Stimulated activated CD4-positive, alpha-beta T cell treated with anti-CD3 and anti-CD28 coated beads, Interleukin-12 subunit alpha, Interleukin-12 subunit beta, amount 100 ng/mL, for 24 hours (primary cell): ENCODE measurements at regions not wholly inside any gene's neighbourhood (a gene's known extent, or its start where the extent isn't known, plus 50 kb on each side); places are given as distances from the start of the nearest gene placed in this dataset.
"Not testable (repeated sequence)": the region's sequence is repeated elsewhere in the genome, so short reads cannot be mapped to it uniquely, and the experiment has no call there.

ENCODE experiments used
- DNase-seq, 2 experiments: peaks; one replicate each; pipeline ENCODE4 v3.0.0-alpha.2; 2020; ENCODE audit warnings: low read depth in 2 of 2

GRCh38 chr6:25181923-25182322 lies 97.3 kb upstream of the CARMIL1 start:
- DNase-seq, result no peak

- no peak for DNase-seq
Measured at GRCh38 chr6:25186919-25187318, 92.3 kb upstream of the CARMIL1 start.

- no peak for DNase-seq
Measured at GRCh38 chr6:25188232-25188631, 90.9 kb upstream of the CARMIL1 start.

- DNase-seq, result no peak
Measured at GRCh38 chr6:25192590-25193459, 86.3 kb upstream of the CARMIL1 start.

- DNase-seq, result no peak
Measured at GRCh38 chr6:25193460-25194171, 85.6 kb upstream of the CARMIL1 start.

- no peak for DNase-seq
Measured at GRCh38 chr6:25194172-25194678, 84.9 kb upstream of the CARMIL1 start.

GRCh38 chr6:25196464-25196863 lies 82.7 kb upstream of the CARMIL1 start:
- DNase-seq, result no peak

- DNase-seq, result no peak
Measured at GRCh38 chr6:25197111-25197510, 82.1 kb upstream of the CARMIL1 start.

- no peak for DNase-seq
Measured at GRCh38 chr6:25199544-25199943, 79.6 kb upstream of the CARMIL1 start.

GRCh38 chr6:25202504-25202903 lies 76.7 kb upstream of the CARMIL1 start:
- no peak for DNase-seq

- DNase-seq, result no peak
Measured at GRCh38 chr6:25205629-25206028, 73.5 kb upstream of the CARMIL1 start.

- DNase-seq, result not testable (repeated sequence)
Measured at GRCh38 chr6:25207453-25208155, 71.6 kb upstream of the CARMIL1 start.

GRCh38 chr6:25215881-25216280 lies 63.3 kb upstream of the CARMIL1 start:
- no peak for DNase-seq

GRCh38 chr6:25217302-25217701 lies 61.9 kb upstream of the CARMIL1 start:
- no peak for DNase-seq

GRCh38 chr6:25217829-25218228 lies 61.3 kb upstream of the CARMIL1 start:
- DNase-seq, result no peak

- no peak for DNase-seq
Measured at GRCh38 chr6:25218346-25218745, 60.8 kb upstream of the CARMIL1 start.

- no peak for DNase-seq
Measured at GRCh38 chr6:25219216-25219916, 59.8 kb upstream of the CARMIL1 start.

GRCh38 chr6:25219917-25220278 lies 59.3 kb upstream of the CARMIL1 start:
- no peak for DNase-seq

GRCh38 chr6:25220857-25221256 lies 58.3 kb upstream of the CARMIL1 start:
- no peak for DNase-seq

GRCh38 chr6:25222006-25222678 lies 57.0 kb upstream of the CARMIL1 start:
- no peak for DNase-seq

GRCh38 chr6:25223490-25223991 lies 55.6 kb upstream of the CARMIL1 start:
- DNase-seq, result peak; percentile 31 to 55
